Neural cell (in vitro differentiated cells): ENCODE measurements at regions not wholly inside any gene's neighbourhood (a gene's known extent, or its start where the extent isn't known, plus 50 kb on each side); places are given as distances from the start of the nearest gene placed in this dataset.

ENCODE experiments used
- H2AFZ ChIP-seq: fragments of 200-600, 300-800 bp; sonication (generic), shearing (Covaris generic); 2 replicates; pipeline ENCODE4 v1.6.0; 2014; ENCODE audit warnings: low read depth, mild to moderate bottlenecking, antibody characterized with exemption, low read length, moderate library complexity
- H3F3A ChIP-seq: fragments of 200-600 bp; shearing (Covaris generic); 2 replicates; pipeline ENCODE4 v1.6.1; 2016; ENCODE audit warnings: mild to moderate bottlenecking, moderate library complexity, mixed read lengths, antibody characterized with exemption, low read length; ENCODE audit not compliant: insufficient read depth, poor library complexity, severe bottlenecking
- H3K27ac ChIP-seq: fragments of 200-600, 300-800 bp; sonication (generic), shearing (Covaris generic); 2 replicates; pipeline ENCODE4 v1.5.1; 2014; ENCODE audit warnings: mild to moderate bottlenecking, low read length, moderate library complexity
- H3K27me3 ChIP-seq: fragments of 300-800, 200-600 bp; sonication (generic), shearing (Covaris generic); 2 replicates; pipeline ENCODE4 v1.6.0; 2014; ENCODE audit warnings: mild to moderate bottlenecking, low read depth, low read length, moderate library complexity; ENCODE audit not compliant: insufficient read depth
- H3K36me3 ChIP-seq: fragments of 300-800, 200-600 bp; sonication (generic), shearing (Covaris generic); 2 replicates; pipeline ENCODE4 v1.5.1; 2014; ENCODE audit warnings: mild to moderate bottlenecking, antibody characterized with exemption, low read length, moderate library complexity; ENCODE audit not compliant: insufficient read depth
- H3K4me2 ChIP-seq: fragments of 300-800, 200-600 bp; sonication (generic), shearing (Covaris generic); 2 replicates; pipeline ENCODE4 v1.6.0; 2014; ENCODE audit warnings: mild to moderate bottlenecking, low read length
- H3K4me3 ChIP-seq: fragments of 300-800, 200-600 bp; sonication (generic), shearing (Covaris generic); 2 replicates; pipeline ENCODE4 v1.5.1; 2014; ENCODE audit warnings: mild to moderate bottlenecking, low read length, moderate library complexity
- H3K79me2 ChIP-seq: fragments of 200-600 bp; shearing (Covaris generic); replicated peaks from 2 replicates; pipeline ENCODE4 v1.6.0; 2014; ENCODE audit warnings: mild to moderate bottlenecking, low read length, moderate library complexity; ENCODE audit not compliant: insufficient read depth
- H3K9ac ChIP-seq: fragments of 300-800, 200-600 bp; sonication (generic), shearing (Covaris generic); 2 replicates; pipeline ENCODE4 v1.6.1; 2016; ENCODE audit warnings: mild to moderate bottlenecking, low read length, mixed read lengths
- H3K9me2 ChIP-seq: fragments of 200-600 bp; shearing (Covaris generic); 2 replicates; pipeline ENCODE4 v1.6.1; 2016; ENCODE audit warnings: mild to moderate bottlenecking, low read length, mixed read lengths; ENCODE audit not compliant: insufficient read depth
- H3K9me3 ChIP-seq: fragments of 200-600, 300-800 bp; sonication (generic), shearing (Covaris generic); 2 replicates; pipeline ENCODE4 v1.6.1; 2016; ENCODE audit warnings: mild to moderate bottlenecking, mixed run types, low read length, moderate library complexity, mixed read lengths
- H4K20me1 ChIP-seq: fragments of 200-600 bp; shearing (Covaris generic); 2 replicates; pipeline ENCODE4 v1.6.1; 2016; ENCODE audit warnings: mild to moderate bottlenecking, mixed run types; ENCODE audit not compliant: insufficient read depth
- CTCF ChIP-seq: fragments of 450-650 bp; IDR thresholded peaks from 2 replicates; pipeline ENCODE4 v1.5.1; 2014; ENCODE audit warnings: antibody characterized with exemption, mild to moderate bottlenecking, moderate library complexity; ENCODE audit not compliant: poor library complexity, severe bottlenecking
- EP300 ChIP-seq: fragments of 450-650 bp; conservative IDR thresholded peaks from 2 replicates; pipeline ENCODE4 v1.6.1; 2014; ENCODE audit warnings: antibody characterized with exemption, mild to moderate bottlenecking, moderate library complexity; ENCODE audit not compliant: poor library complexity, severe bottlenecking
- MXI1 ChIP-seq: fragments of 450-650 bp; conservative IDR thresholded peaks from 2 replicates; pipeline ENCODE4 v1.6.1; 2014; ENCODE audit warnings: antibody characterized with exemption, mild to moderate bottlenecking; ENCODE audit not compliant: poor library complexity, severe bottlenecking
- REST ChIP-seq: IDR thresholded peaks from 2 replicates; pipeline ENCODE4 v1.6.1; 2012; ENCODE audit warnings: borderline replicate concordance
- SMC3 ChIP-seq: fragments of 450-650 bp; conservative IDR thresholded peaks from 2 replicates; pipeline ENCODE4 v1.6.1; 2014; ENCODE audit warnings: antibody characterized with exemption, mild to moderate bottlenecking, moderate library complexity; ENCODE audit not compliant: poor library complexity
- TAF1 ChIP-seq: IDR thresholded peaks from 2 replicates; pipeline ENCODE4 v1.6.1; 2012; ENCODE audit warnings: low read depth

GRCh38 chr1:78385744-78386462, 104.9 kb upstream of the PTGFR start:
- no peak overlapping the region for H3K27ac ChIP-seq
- H3K9me2 ChIP-seq, result no peaks in the 10 kb centered on the region
- H3F3A ChIP-seq, result no peaks in the 10 kb centered on the region
- H3K36me3 ChIP-seq, result no peaks in the 10 kb centered on the region
- H3K27me3 ChIP-seq, result no peaks in the 10 kb centered on the region
- no peak overlapping the region for H2AFZ ChIP-seq
- no peaks in the 10 kb centered on the region for H4K20me1 ChIP-seq
- no peak overlapping the region for H3K9ac ChIP-seq
- no peak for TF ChIP-seq MXI1
- H3K9me3 ChIP-seq, result no peaks in the 10 kb centered on the region
- H3K4me2 ChIP-seq, result no peak overlapping the region
- H3K79me2 ChIP-seq, result no peaks in the 10 kb centered on the region
- no peak overlapping the region for H3K4me3 ChIP-seq

GRCh38 chr1:78387201-78387600, 103.6 kb upstream of the PTGFR start:
- Histone ChIP-seq H3K4me2 (no peak overlapping the region), H3K27me3 (no peaks in the 10 kb centered on the region), H3K9me2 (no peaks in the 10 kb centered on the region), H3K9me3 (no peaks in the 10 kb centered on the region), H3F3A (no peaks in the 10 kb centered on the region), H3K36me3 (no peaks in the 10 kb centered on the region), H3K9ac (no peak overlapping the region), H3K27ac (no peak overlapping the region), H3K79me2 (no peaks in the 10 kb centered on the region), H2AFZ (no peak overlapping the region), H4K20me1 (no peaks in the 10 kb centered on the region), H3K4me3 (no peak overlapping the region)
- TF ChIP-seq SMC3 (no peak), EP300 (no peak)

GRCh38 chr1:78387871-78388270, 102.9 kb upstream of the PTGFR start:
- Histone ChIP-seq H3K9ac (no peak overlapping the region), H3F3A (no peaks in the 10 kb centered on the region), H2AFZ (no peak overlapping the region), H3K9me2 (no peaks in the 10 kb centered on the region), H3K27me3 (no peaks in the 10 kb centered on the region), H3K9me3 (no peaks in the 10 kb centered on the region), H4K20me1 (no peaks in the 10 kb centered on the region), H3K4me2 (no peak overlapping the region), H3K36me3 (no peaks in the 10 kb centered on the region), H3K4me3 (no peak overlapping the region), H3K27ac (no peak overlapping the region), H3K79me2 (no peaks in the 10 kb centered on the region)
- TF ChIP-seq SMC3 (no peak), CTCF (no peak), REST (no peak), TAF1 (no peak)
